ENCODE measurements at regions not wholly inside any gene's neighbourhood (a gene's known extent, or its start where the extent isn't known, plus 50 kb on each side); places are given as distances from the start of the nearest gene placed in this dataset.

GRCh38 chr6:6707143-6707542, 118.6 kb downstream of the LY86 start:
- Histone ChIP-seq H4K20me1 (ENCODE audit: insufficient read depth, low read length) (no peaks in the 10 kb centered on the region), H3K27me3 (ENCODE audit: insufficient read depth, low read length) (peaks cover 6% of the 10 kb centered on the region; the same call in 1 of the 2 replicates), H2AFZ (ENCODE audit: low read length) (no peak overlapping the region), H3K4me3 (ENCODE audit: low read depth, low read length, poor library complexity, severe bottlenecking) (no peak overlapping the region), H3K4me1 (ENCODE audit: insufficient read depth, low read length, severe bottlenecking) (peaks cover 21% of the 10 kb centered on the region), H3K9me3 (ENCODE audit: low read length) (no peaks in the 10 kb centered on the region), H3K4me2 (ENCODE audit: low read length) (no peak overlapping the region), H3K79me2 (ENCODE audit: insufficient read depth, low read length) (no peaks in the 10 kb centered on the region), H3F3A (ENCODE audit: insufficient read depth, low read length) (no peaks in the 10 kb centered on the region), H3K9me2 (ENCODE audit: low read depth, low read length) (no peaks in the 10 kb centered on the region), H3K36me3 (ENCODE audit: insufficient read depth, low read length) (no peaks in the 10 kb centered on the region), H3K27ac (ENCODE audit: low read depth, low read length, poor library complexity, severe bottlenecking) (no peak overlapping the region), H3K9ac (ENCODE audit: low read length) (no peak overlapping the region)
- TF ChIP-seq EZH2 (IDR thresholded peaks at IDR 0.05; ENCODE audit: borderline replicate concordance, low read length) = no peak
- TF ChIP-seq CTCF (IDR thresholded peaks at IDR 0.05; ENCODE audit: low read length) = no peak

GRCh38 chr6:6709106-6709505, 120.6 kb downstream of the LY86 start:
- Histone ChIP-seq H3K27ac (ENCODE audit: low read depth, low read length, poor library complexity, severe bottlenecking) (no peak overlapping the region), H3K27me3 (ENCODE audit: insufficient read depth, low read length) (peaks cover 6% of the 10 kb centered on the region; the same call in 1 of the 2 replicates), H3K79me2 (ENCODE audit: insufficient read depth, low read length) (no peaks in the 10 kb centered on the region), H4K20me1 (ENCODE audit: insufficient read depth, low read length) (no peaks in the 10 kb centered on the region), H3K4me2 (ENCODE audit: low read length) (no peak overlapping the region), H3K4me1 (ENCODE audit: insufficient read depth, low read length, severe bottlenecking) (peaks cover 21% of the 10 kb centered on the region), H3K9me2 (ENCODE audit: low read depth, low read length) (no peaks in the 10 kb centered on the region), H3K9me3 (ENCODE audit: low read length) (no peaks in the 10 kb centered on the region), H3F3A (ENCODE audit: insufficient read depth, low read length) (no peaks in the 10 kb centered on the region), H3K36me3 (ENCODE audit: insufficient read depth, low read length) (no peaks in the 10 kb centered on the region), H3K9ac (ENCODE audit: low read length) (no peak overlapping the region), H3K4me3 (ENCODE audit: low read depth, low read length, poor library complexity, severe bottlenecking) (no peak overlapping the region), H2AFZ (ENCODE audit: low read length) (no peak overlapping the region)
- TF ChIP-seq EZH2 (IDR thresholded peaks at IDR 0.05; ENCODE audit: borderline replicate concordance, low read length) (no peak), CTCF (IDR thresholded peaks at IDR 0.05; ENCODE audit: low read length) (no peak)

GRCh38 chr6:6711031-6711785, 122.7 kb downstream of the LY86 start:
- no peaks in the 10 kb centered on the region for H4K20me1 ChIP-seq (ENCODE audit: insufficient read depth, low read length)
- H3K27me3 ChIP-seq (ENCODE audit: insufficient read depth, low read length) = peaks cover 6% of the 10 kb centered on the region; the same call in 1 of the 2 replicates
- no peaks in the 10 kb centered on the region for H3F3A ChIP-seq (ENCODE audit: insufficient read depth, low read length)
- no peaks in the 10 kb centered on the region for H3K36me3 ChIP-seq (ENCODE audit: insufficient read depth, low read length)
- no peak overlapping the region for H3K4me2 ChIP-seq (ENCODE audit: low read length)
- TF ChIP-seq EZH2 (IDR thresholded peaks at IDR 0.05; ENCODE audit: borderline replicate concordance, low read length) (no peak), CTCF (IDR thresholded peaks at IDR 0.05; ENCODE audit: low read length) (no peak)
- H2AFZ ChIP-seq (ENCODE audit: low read length) = no peak overlapping the region
- no peak overlapping the region for H3K27ac ChIP-seq (ENCODE audit: low read depth, low read length, poor library complexity, severe bottlenecking)
- H3K4me1 ChIP-seq (ENCODE audit: insufficient read depth, low read length, severe bottlenecking) = peaks cover 21% of the 10 kb centered on the region
- H3K9ac ChIP-seq (ENCODE audit: low read length) = no peak overlapping the region
- H3K9me3 ChIP-seq (ENCODE audit: low read length) = no peaks in the 10 kb centered on the region
- H3K9me2 ChIP-seq (ENCODE audit: low read depth, low read length) = no peaks in the 10 kb centered on the region
- H3K79me2 ChIP-seq (ENCODE audit: insufficient read depth, low read length) = no peaks in the 10 kb centered on the region
- H3K4me3 ChIP-seq (ENCODE audit: low read depth, low read length, poor library complexity, severe bottlenecking) = no peak overlapping the region
